PC-3 (cell line): ENCODE measurements at regions not wholly inside any gene's neighbourhood (a gene's known extent, or its start where the extent isn't known, plus 50 kb on each side); places are given as distances from the start of the nearest gene placed in this dataset.

ENCODE experiments used
- ATAC-seq: fragments of 200-7000 bp; cut with Tn5 transposase; 2 replicates; pipeline ENCODE4 v1.9.1; 2020; ENCODE audit warnings: mild to moderate bottlenecking, moderate library complexity
- BruUV-seq: library from RNA; stranded (reverse); fragments of 400-500 nt; replicated peaks from 2 replicates; lab custom pipeline; 2021; lab: Mats Ljungman, UMichigan
- CTCF ChIA-PET: fragments of 300-600 bp; sonication (Branson Sonifier 250); formaldehyde crosslinking; loops from one replicate; lab custom pipeline; 2022; ENCODE audit warnings: antibody characterized with exemption; lab: Charles Lee
- POLR2A ChIA-PET: fragments of 300-600 bp; sonication (Branson Sonifier 250); formaldehyde crosslinking; loops from one replicate; lab custom pipeline; 2022; ENCODE audit warnings: antibody characterized with exemption; ENCODE audit not compliant: unreplicated experiment; lab: Charles Lee
- DNase-seq: peaks from one replicate; pipeline ENCODE4 v3.0.0-alpha.2; 2015
- H2AFZ ChIP-seq: fragments of 300-600 bp; sonication (generic); 2 replicates; pipeline ENCODE4 v1.6.0; 2016; ENCODE audit warnings: antibody characterized with exemption, low read length
- H3F3A ChIP-seq: fragments of 300-600 bp; sonication (generic); one replicate; pipeline ENCODE4 v1.6.0; 2017; ENCODE audit warnings: antibody characterized with exemption, low read length, control low read depth, mild to moderate bottlenecking; ENCODE audit not compliant: unreplicated experiment
- H3K27ac ChIP-seq: fragments of 300-600 bp; sonication (generic); 2 replicates; pipeline ENCODE4 v1.5.1; 2016; ENCODE audit warnings: mild to moderate bottlenecking, low read length
- H3K27me3 ChIP-seq: fragments of 300-600 bp; sonication (generic); 2 replicates; pipeline ENCODE4 v1.6.1; 2016; ENCODE audit warnings: low read length, mixed read lengths
- H3K36me3 ChIP-seq: fragments of 300-600 bp; sonication (generic); 2 replicates; pipeline ENCODE4 v1.6.1; 2016; ENCODE audit warnings: low read depth, mixed run types, low read length, mixed read lengths
- H3K4me1 ChIP-seq: fragments of 300-600 bp; sonication (generic); 2 replicates; pipeline ENCODE4 v1.5.1; 2016; ENCODE audit warnings: low read length; ENCODE audit not compliant: insufficient read depth
- H3K4me2 ChIP-seq: fragments of 300-600 bp; sonication (generic); 2 replicates; pipeline ENCODE4 v1.6.0; 2016; ENCODE audit warnings: low read length
- H3K4me3 ChIP-seq: fragments of 300-600 bp; sonication (generic); 2 replicates; pipeline ENCODE4 v1.5.1; 2016; ENCODE audit warnings: mild to moderate bottlenecking, low read length, mixed read lengths
- H3K79me2 ChIP-seq: fragments of 300-600 bp; sonication (generic); 2 replicates; pipeline ENCODE4 v1.6.1; 2017; ENCODE audit warnings: low read length, mixed read lengths
- H3K9ac ChIP-seq: fragments of 300-600 bp; sonication (generic); 2 replicates; pipeline ENCODE4 v1.6.0; 2016; ENCODE audit warnings: mild to moderate bottlenecking, low read length
- H3K9me2 ChIP-seq: fragments of 300-600 bp; sonication (generic); replicated peaks from 2 replicates; pipeline ENCODE4 v1.6.1; 2016; ENCODE audit warnings: mixed run types, low read length, mixed read lengths
- H3K9me3 ChIP-seq: fragments of 300-600 bp; sonication (generic); 2 replicates; pipeline ENCODE4 v1.6.1; 2016; ENCODE audit warnings: low read length, mixed read lengths
- H4K20me1 ChIP-seq: fragments of 300-600 bp; sonication (generic); 2 replicates; pipeline ENCODE4 v1.6.1; 2016; ENCODE audit warnings: low read length, mixed read lengths
- CTCF ChIP-seq: fragments of 300-600 bp; sonication (generic); conservative IDR thresholded peaks from 2 replicates; pipeline ENCODE4 v1.5.1; 2017; ENCODE audit warnings: antibody characterized with exemption, low read depth, mild to moderate bottlenecking, low read length
- EZH2 ChIP-seq: fragments of 300-600 bp; sonication (generic); IDR thresholded peaks from one replicate; pipeline ENCODE4 v1.6.1; 2017; ENCODE audit warnings: antibody characterized with exemption, mild to moderate bottlenecking, low read length; ENCODE audit not compliant: unreplicated experiment
- EZH2phosphoT487 ChIP-seq: fragments of 300-600 bp; sonication (generic); IDR thresholded peaks from 2 replicates; pipeline ENCODE4 v1.6.1; 2018; ENCODE audit warnings: mild to moderate bottlenecking, antibody characterized with exemption, low read length, borderline replicate concordance
- intact Hi-C: fragments of 100-400 bp; cut with micrococcal nuclease; formaldehyde crosslinking; loops from 2 replicates; pipeline ENCODE4 v1.9.0; 2023

GRCh38 chr2:107543793-107544192 is 282.9 kb upstream of the RGPD4 start:
- DNase-seq (no peak), ATAC-seq (no peak)
- no peaks in the 10 kb centered on the region for H4K20me1 ChIP-seq
- H3K9me3 ChIP-seq, result no peaks in the 10 kb centered on the region
- intact Hi-C loops, result no loop called here
- no peak overlapping the region for H2AFZ ChIP-seq
- H3K27me3 ChIP-seq, result peaks cover 45% of the 10 kb centered on the region
- H3K9ac ChIP-seq, result no peak overlapping the region
- H3K4me3 ChIP-seq, result no peak overlapping the region
- no peak overlapping the region for H3K4me2 ChIP-seq
- no peaks in the 10 kb centered on the region for H3K36me3 ChIP-seq
- BruUV-seq, result no TSS peak
- no peak for TF ChIP-seq CTCF
- H3K27ac ChIP-seq, result no peak overlapping the region
- H3K9me2 ChIP-seq, result no peaks in the 10 kb centered on the region
- ChIA-PET POLR2A (no interaction called here), CTCF (no interaction called here)
- no peaks in the 10 kb centered on the region for H3F3A ChIP-seq
- no peaks in the 10 kb centered on the region for H3K4me1 ChIP-seq
- no peaks in the 10 kb centered on the region for H3K79me2 ChIP-seq

GRCh38 chr2:107545066-107545465 is 281.6 kb upstream of the RGPD4 start:
- BruUV-seq, result no TSS peak
- no peaks in the 10 kb centered on the region for H3K9me2 ChIP-seq
- H3K4me3 ChIP-seq, result no peak overlapping the region
- no peaks in the 10 kb centered on the region for H4K20me1 ChIP-seq
- H3K79me2 ChIP-seq, result no peaks in the 10 kb centered on the region
- no peak for ATAC-seq
- H3K36me3 ChIP-seq, result no peaks in the 10 kb centered on the region
- no peaks in the 10 kb centered on the region for H3F3A ChIP-seq
- no peak overlapping the region for H2AFZ ChIP-seq
- ChIA-PET POLR2A (no interaction called here), CTCF (no interaction called here)
- H3K9me3 ChIP-seq, result no peaks in the 10 kb centered on the region
- H3K27ac ChIP-seq, result no peak overlapping the region
- no peak for DNase-seq
- peaks cover 34% of the 10 kb centered on the region; the same call in 1 of the 2 replicates for H3K27me3 ChIP-seq
- intact Hi-C loops, result no loop called here
- H3K4me1 ChIP-seq, result no peaks in the 10 kb centered on the region
- no peak for TF ChIP-seq EZH2
- no peak for TF ChIP-seq EZH2phosphoT487
- no peak for TF ChIP-seq CTCF
- no peak overlapping the region for H3K4me2 ChIP-seq
- no peak overlapping the region for H3K9ac ChIP-seq

GRCh38 chr2:107545851-107546250 is 280.8 kb upstream of the RGPD4 start:
- Histone ChIP-seq H3K27ac (no peak overlapping the region), H3K4me2 (no peak overlapping the region), H3F3A (no peaks in the 10 kb centered on the region), H3K36me3 (no peaks in the 10 kb centered on the region), H3K9me2 (no peaks in the 10 kb centered on the region), H3K27me3 (peaks cover 30% of the 10 kb centered on the region; the same call in 1 of the 2 replicates), H2AFZ (no peak overlapping the region), H3K4me1 (no peaks in the 10 kb centered on the region), H3K9me3 (no peaks in the 10 kb centered on the region), H3K4me3 (no peak overlapping the region), H4K20me1 (no peaks in the 10 kb centered on the region), H3K9ac (no peak overlapping the region), H3K79me2 (no peaks in the 10 kb centered on the region)
- no peak for ATAC-seq
- no peak for DNase-seq
- BruUV-seq, result no TSS peak
- ChIA-PET POLR2A (no interaction called here), CTCF (no interaction called here)
- intact Hi-C loops, result no loop called here
- TF ChIP-seq EZH2 (no peak), CTCF (no peak), EZH2phosphoT487 (no peak)
